NCI-H82 treated with DMSO at 0.1 percent for 48 hours (cell line): ENCODE measurements at regions not wholly inside any gene's neighbourhood (a gene's known extent, or its start where the extent isn't known, plus 50 kb on each side); places are given as distances from the start of the nearest gene placed in this dataset.
"Not testable (repeated sequence)": the region's sequence is repeated elsewhere in the genome, so short reads cannot be mapped to it uniquely, and the experiment has no call there.

Source experiments
- DNase-seq: peaks from one replicate; lab custom pipeline; 2025; ENCODE audit not compliant: unreplicated experiment; lab: John Stamatoyannopoulos, UW

DNA sequence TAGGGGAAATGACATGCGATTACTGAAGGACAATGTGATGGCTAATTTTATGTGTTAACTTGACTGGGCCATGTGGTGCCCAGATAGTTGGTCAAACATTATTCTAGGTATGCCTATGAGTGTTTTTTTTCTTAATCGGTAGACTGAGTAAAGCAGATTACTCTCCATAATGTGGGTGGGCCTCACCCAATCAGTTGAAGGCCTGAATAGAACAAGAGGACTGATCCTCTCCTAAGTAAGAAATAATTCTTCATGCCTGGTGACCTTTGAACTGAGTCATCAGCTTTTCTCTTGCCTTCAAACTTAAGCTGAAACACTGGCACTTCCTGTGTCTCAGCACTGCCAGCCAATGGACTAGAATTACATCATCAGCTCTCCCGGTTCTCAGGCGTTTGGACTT, 164.0 kb upstream of the FGF13 start:
- DNase-seq: no peak

DNA sequence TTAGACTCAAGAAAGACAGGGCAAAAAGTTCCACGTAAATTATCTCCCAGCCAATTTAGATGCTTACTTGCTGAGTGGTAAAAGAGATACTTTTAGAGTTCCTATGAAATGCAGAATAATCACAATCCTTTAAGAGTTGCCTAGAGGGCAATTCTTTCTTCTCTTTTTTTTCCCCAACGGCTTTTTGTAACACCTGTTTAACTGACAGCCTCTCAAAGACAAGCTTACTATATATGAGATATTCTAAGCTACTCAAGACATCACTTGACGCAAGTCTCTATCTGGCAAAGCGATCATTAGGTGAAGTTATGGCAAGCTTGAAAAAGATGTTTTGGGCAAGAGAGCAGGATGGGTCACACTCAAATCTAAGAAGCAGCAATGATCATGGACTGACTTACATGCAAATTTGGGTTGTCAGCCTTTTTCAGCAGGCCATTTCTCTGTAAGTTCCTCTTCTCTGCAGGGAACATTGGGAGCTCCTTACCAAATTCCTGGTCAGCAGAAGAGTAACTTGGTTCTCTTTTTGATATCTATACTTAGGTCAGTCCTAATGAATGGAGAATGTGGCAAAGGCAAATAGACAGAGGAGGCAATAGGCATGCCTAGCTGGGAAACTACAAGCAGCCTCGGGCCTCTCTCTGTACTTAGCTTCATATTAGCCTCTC, 162.9 kb upstream of the FGF13 start:
- no peak for DNase-seq

DNA sequence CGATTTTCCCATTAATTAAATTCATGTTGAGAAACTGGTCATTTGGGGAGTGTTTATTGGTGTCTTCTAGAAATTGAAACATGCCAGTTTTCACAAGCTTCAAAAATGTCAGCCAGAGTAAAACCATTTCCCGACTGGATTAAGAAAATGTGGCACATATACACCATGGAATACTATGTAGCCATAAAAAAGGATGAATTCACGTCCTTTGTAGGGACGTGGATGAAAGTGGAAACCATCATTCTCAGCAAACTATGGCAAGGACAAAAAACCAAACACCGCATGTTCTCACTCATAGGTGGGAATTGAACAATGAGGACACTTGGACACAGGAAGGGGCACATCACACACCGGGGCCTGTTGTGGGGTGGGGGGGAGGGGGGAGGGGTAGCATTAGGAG, 162.1 kb upstream of the FGF13 start:
- not testable (repeated sequence) for DNase-seq

DNA sequence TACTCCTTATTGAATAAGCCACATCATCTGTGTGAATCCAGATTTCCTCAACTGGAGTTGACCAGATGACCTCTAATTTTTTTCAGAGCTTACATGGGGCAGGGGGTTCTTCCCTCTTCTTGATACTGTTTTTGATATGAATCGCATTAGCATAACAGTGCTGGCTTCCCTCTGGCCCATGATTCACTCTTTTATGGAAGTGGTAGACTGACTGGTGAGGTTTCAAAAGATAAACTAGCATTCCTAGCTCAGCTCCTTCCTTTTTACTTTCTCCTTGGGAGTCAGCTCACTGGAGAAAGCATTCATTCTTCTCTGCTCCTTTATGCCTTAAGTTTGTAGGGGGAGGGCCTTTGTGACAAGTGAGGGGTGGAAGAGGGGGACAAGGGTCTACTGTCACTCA, 161.0 kb upstream of the FGF13 start:
- no peak for DNase-seq

DNA sequence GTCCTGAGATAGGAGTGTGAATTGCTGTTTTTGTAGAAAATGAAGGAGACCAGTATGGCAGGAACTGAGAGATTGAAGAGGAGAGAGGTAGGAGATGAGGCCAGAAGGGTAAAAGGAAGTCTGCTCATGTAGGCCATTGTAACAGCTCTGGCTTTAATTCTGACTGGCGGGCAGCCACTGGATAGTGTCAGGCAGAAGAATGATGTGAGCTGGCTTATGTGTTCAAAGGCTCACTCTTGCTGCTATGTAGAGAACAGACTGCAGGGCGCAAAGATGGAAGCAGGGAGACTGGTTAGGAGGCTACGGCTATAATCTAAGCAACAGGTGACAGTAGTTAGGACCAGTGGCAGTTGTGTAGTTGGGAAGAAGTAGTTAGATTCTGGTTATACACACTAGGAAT, 160.2 kb upstream of the FGF13 start:
- no peak for DNase-seq

DNA sequence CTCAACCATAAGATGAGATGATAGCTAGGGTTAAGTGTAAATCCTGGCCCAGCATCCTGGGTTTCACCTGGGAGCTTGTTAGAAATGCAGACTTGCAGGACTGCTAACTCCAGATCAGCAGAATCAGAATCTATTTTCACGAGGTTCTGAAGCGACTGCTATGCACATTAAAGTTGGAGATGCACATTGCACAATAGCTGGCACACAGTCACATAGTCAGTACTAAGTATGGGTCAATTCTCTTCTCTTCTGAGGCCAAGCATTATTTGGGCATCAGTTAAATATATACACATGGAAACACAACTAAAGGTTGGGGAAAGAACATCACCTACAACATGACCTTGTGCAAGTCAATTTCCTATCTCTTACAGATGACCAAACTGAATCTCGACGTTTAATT, 155.1 kb upstream of the FGF13 start:
- no peak for DNase-seq

DNA sequence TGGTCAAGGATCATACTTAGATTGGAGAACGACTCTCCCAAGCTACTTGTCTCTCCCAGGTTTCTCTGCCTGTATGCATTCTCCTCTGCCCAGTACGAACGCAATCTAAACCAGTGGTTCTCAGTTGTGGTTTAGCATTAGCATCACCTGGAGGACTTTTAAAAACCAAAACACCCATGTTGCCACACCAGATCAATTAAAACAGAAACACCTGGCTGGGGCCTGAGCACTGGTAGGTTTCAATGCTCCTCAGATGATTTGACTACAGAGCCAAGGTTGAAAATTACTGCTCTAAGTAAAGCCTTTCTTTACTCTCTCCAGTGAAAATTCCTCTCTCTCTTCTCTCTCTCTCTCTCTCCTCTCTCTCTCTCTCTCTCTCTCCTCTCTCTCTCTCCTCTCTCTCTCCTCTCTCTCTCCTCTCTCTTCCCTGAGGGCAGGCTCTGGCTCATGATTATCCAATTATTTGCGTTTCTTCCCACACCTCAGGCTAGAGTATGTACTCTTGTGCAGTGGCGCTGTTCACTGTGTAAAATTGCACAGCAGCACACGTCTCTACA, 153.7 kb upstream of the FGF13 start:
- no peak for DNase-seq

DNA sequence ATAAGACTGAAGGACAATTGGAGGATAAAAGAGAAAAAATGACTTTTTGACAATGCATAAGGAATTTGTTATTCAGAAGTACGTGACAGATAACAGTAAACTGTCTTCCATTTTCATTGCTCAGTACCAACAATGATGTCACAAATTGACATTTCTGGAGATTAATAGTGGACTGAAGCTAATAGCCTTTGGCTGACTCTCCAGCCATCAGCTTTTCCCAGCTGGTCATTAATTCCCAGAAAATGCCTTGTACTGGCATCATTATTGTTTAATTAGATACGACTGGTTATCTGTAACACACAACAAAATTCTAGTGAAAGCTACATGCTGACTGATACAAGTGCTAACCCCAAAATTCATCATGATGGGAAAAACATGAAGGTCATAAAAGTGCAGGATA, 147.9 kb upstream of the FGF13 start:
- DNase-seq: no peak

DNA sequence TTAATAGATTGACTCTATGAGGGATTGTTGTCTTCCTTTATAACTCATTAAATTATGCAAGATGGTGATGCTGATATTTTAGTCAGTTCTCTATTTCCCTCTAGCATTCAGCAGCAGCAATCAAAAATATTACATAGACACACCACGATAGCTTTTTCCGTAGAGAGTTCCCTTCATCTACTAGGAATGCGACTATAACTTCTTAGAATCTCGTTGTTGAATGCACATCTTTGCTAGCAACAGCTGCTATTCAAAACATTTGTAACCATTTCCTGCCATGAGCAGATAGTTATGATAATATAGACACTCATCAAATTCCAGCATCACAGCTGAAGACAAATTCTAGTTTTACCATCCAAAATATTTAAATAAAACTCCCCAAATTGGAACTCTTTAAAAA, 147.4 kb upstream of the FGF13 start:
- no peak for DNase-seq

DNA sequence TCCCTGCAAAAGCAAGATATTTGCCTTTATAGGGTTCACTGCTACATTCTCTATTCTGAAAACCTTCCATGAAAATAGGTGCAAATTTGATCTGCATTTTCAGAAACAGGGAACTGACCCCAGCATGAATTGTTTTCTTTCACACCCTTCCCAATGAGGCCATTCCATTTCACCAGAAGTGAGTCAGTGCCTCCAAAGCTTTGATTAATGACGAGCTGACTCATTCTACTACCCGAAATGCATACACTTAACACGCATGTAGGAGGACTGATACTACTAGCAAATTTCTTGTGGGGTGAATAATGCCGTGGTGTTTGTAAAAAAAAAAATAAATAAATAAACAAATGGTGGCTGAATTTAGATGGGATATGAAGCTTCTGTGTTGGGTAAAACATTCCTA, 146.9 kb upstream of the FGF13 start:
- no peak for DNase-seq

DNA sequence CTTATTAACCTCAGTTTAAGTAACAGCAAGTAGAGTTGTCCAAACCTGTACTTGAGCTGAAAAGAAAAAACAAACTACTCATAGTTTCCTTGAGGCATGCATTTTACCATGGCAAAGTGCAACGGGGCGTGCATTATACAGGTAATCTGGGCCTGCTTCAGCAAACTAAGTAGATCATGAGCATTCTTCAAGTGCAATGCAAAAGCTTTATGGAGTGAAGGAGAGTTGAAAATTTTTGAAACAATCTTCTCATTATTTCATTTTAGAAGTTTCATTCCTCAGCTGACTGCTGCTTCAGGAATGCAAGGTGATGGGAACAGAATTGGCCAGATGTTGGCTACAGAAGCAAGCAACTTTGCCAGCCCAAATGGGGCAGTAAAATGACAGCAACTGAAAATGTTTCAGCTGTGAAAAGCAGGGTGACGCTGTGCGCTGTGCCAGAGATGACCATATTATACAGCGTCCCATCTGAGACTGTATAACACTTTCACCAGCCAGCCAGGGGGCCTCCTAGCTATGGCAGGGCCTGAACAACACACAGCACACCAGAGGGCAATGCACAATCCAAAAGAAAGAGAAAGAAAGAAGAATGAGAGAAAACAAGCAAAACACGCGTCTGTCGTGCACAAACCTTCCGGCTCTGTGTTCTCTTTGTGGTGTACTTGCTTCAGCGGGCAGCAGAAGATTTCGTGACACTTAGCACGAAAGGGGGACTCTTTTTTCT, 145.5 kb upstream of the FGF13 start:
- no peak for DNase-seq

DNA sequence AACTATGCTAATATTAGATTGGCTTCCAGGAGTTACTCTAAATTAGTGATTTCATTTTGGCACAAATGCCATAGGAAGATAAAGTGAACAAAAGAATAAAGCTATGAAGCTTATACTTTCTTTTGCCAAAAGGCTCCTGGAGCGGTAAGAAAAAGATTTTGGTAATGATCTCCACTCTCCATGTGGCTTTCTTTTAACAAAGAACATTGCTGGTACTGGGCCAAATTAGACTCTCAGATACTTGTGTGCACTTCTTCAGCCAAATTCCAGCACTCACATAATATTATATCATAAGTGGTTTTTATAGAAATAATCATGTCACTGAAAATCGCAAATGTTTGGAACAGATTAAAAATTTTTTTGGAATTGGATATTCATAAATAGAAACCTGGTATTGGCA, 142.4 kb upstream of the FGF13 start:
- DNase-seq: no peak

DNA sequence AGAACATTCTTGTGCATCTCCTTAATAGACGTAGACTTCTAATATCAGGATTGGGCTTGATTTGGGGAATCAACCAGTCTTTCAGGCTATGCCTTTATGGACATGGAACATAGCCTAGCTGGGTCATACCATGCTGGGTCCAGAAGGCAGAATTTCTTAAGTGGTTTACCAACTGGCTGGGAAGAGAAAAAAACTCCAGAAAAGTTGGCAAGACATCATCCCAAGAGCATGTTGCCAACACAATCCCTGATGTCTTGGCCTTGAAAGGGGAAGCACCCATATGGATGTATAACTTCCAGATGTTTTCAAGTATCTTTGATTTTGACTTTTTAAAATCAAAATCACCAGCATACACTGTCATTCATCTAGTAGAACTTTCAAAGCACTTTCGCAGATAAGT, 138.0 kb upstream of the FGF13 start:
- DNase-seq: no peak

DNA sequence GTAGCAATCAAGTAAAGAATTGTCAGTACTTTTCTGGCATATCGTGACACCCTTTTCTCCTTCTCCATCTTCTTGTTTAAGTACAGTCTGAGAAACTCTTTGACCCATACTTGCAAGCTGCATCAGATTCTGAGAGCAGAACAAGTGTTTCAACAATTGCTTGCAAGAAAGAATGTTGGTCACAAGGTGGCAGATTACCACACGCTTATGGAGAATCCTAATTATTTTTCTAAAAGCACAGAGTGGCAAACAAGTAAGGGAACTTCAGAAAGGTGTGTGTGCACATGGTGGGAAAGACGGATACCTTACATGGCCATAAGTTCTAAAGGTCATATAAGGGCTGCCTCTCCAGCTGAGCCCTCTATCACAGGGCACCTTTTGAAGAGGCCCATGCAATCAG, 136.4 kb upstream of the FGF13 start:
- peak; percentile 49 for DNase-seq

DNA sequence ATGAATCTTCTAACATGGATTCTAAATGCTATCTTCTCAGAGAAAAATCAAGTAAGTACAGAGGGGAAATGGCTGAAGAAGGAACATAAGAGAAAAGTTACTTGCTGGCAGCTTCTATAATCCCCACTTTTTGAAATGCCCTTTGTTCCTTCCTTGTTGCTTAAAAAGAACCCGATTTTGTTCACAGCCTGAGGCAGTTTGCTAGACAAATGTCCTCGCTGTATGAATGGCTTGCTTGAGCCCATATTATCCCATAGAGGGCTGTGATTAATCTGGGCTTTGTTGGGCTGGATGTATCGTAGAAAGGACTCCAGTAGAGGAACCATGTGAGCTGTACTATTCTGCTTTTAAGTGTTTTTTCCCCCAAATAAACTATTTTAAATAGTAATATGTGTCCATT, 134.3 kb upstream of the FGF13 start:
- no peak for DNase-seq

DNA sequence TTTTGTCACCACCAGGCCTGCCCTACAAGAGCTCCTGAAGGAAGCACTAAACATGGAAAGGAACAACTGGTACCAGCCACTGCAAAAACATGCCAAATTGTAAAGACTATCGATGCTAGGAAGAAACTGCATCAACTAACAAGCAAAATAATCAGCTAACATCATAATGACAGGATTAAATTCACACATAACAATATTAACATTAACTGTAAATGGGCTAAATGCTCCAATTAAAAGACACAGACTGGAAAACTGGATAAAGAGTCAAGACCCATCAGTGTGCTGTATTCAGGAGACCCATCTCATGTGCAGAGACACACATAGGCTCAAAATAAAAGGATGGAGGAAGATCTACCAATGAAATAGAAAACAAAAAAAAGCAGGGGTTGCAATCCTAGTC, 95.9 kb upstream of the FGF13 start:
- DNase-seq: not testable (repeated sequence)

DNA sequence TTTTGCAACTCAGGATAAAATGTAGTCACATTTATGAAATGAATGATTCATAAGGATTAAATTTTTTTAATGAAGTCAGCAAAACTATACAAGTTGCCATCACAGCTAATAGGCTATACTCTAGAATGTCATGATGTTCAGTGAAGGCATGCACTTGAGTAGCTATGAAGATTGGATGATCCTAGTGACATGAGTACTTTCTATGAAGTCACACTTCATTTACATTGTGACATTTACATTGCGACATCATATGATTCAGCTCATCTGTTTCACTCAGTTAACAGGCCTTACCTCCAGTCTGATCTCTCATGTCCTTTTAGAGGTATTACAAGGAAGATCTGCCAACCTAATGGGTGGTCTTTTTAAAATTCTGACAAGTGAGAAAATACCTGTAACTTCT, 82.7 kb upstream of the FGF13 start:
- DNase-seq: no peak

DNA sequence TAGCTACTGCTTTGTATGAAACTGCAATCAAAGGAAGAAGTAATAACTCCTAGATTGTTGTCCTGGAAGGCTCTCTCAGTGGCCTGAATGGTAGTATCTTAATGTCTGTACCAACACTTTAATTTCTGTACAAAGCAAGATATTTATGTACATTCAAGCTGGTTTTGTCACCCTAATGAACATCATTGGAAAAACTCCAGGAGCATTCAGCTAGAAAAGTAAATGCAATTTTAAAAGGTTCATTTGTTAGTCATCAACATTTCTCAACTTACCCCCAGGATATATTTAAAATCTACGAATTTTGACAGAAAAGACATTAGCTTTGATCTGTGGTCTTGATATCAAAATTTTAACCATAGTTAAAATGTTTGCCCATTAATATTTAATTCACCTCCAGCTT, 80.0 kb upstream of the FGF13 start:
- no peak for DNase-seq

DNA sequence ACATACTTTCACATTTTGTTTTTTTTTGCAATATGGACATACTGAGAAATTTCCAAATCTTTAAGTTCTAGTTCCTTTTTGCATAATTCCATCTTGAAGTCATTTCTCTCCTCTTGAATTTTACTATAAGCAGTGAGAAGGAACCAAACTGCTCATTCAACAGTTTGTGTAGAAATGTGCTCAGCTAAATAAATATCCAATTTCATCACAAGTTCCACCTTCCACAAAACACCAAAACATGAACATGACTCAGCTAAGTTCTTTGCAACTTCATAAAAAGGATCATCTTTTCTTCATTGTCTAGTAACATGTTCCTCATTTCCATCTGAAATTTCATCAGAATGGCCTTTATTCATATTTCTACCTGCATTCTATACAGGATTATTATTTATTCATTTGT, 77.3 kb upstream of the FGF13 start:
- no peak for DNase-seq

DNA sequence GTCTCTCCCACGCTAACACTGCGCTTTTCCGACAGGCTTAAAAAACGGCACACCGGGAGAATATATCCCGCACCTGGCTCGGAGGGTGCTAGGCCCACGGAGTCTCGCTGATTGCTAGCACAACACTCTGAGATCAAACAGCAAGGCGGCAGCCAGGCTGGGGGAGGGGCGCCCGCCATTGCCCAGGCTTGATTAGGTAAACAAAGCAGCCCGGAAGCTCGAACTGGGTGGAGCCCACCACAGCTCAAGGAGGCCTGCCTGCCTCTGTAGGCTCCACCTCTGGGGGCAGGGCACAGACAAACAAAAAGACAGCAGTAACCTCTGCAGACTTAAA, 67.0 kb upstream of the FGF13 start:
- not testable (repeated sequence) for DNase-seq

DNA sequence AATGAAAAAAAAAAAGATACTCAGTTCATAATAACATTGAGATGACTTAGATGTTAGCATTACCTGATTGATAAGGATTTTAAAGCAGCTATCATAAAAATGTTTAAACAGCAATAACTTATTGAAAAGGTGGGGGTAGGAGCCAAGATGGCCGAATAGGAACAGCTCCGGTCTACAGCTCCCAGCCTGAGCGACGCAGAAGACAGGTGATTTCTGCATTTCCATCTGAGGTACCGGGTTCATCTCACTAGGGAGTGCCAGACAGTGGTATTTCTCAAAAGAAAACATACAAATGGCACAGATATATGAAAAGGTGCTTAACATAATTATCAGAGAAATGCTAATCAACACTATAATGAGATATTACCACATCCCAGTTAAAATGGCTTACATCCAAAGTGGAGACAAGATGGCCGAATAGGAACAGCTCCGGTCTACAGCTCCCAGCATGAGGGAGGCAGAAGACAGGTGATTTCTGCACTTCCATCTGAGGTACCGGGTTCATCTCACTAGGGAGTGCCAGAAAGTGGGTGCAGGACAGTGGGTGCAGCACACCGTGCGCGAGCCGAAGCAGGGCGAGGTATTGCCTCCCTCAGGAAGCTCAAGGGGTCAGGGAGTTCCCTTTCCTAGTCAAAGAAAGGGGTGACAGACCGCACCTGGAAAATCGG, 66.5 kb upstream of the FGF13 start:
- not testable (repeated sequence) for DNase-seq

DNA sequence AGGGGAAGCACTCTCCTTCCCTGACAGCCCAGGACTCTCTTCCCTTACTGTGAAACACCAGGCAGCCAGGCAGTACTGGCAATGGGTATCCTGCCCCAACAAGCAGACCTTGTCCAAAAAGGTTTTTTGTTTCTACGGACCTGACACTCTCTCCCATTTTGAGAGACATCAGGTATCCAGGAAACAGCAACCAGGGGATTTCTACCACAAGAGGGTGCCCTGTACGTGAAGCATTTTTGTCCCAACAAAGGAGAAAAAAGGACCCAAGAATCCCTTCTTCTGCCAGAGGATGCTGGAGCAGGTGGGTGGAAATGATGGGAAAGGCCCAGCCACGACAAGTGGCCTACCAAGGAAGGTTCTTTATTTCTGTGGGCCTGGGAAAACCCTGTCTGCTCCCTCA, 65.7 kb upstream of the FGF13 start:
- DNase-seq: no peak
